ENCODE measurements at regions not wholly inside any gene's neighbourhood (a gene's known extent, or its start where the extent isn't known, plus 50 kb on each side); places are given as distances from the start of the nearest gene placed in this dataset.

DNA sequence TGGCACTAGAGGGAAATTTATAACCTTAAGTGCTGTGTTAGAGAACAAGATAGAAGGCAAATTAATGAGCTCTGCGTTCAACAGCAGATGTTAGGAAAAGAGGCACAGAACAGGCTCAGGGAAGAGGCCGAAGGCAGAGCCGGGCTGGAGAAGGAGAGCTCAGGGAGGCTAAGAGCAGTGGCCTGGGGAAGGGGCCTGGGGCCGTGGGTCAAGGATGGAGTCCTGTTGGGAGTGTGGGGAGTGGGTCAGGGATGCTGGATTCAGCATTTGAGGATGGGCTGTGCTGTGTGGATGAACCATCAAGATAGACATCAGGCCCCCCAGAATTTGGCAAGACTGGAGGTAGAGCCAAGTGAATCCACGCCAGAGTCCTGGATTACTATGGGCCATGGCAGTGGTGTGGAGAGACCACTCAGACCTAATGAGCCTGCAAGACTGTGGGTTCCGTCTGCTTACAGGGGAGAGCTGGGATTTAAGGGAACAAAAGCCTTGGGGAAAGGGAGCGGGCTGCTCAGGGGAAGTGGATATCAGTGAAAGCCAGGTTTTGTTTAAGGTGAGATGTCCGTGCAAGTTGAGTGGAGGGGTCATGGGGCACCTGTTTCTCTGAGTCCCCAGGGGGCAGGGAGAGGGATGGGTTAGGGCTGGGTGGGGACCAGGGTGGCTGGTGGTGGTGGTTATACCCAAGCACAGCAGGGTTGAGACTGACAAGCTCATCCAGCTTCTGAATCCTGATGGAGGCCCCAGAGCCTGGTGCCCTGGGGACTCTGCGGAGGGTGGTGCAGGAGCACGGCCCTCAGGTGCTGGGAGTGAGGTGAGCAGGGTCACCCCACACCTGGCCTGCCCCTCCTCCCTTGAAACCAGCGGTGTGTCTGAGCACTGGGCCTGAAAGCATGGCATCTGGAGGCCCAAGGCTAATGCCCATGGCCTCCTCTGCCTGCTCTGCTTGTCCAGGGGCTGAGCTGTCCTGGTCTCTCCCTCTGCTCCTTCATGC is 101.7 kb downstream of the BMS1 start:
- 82 to 87% methylated on average over 11 of the region's 11 CpGs for WGBS, 2 donors
- no peaks in the 10 kb centered on the region for H3K4me1 ChIP-seq
- peaks cover 0 to 18% (median 12%) of the 10 kb centered on the region in 7 donors for H3K27me3 ChIP-seq
- H3K9me3 ChIP-seq, result peaks cover 0 to 26% (median 3%) of the 10 kb centered on the region in 11 donors
- ATAC-seq (no peak), DNase-seq (no peak)
- no peak overlapping the region for H3K27ac ChIP-seq
- no peaks in the 10 kb centered on the region for H3K36me3 ChIP-seq
- TF ChIP-seq CTCF (IDR thresholded peaks at IDR 0.05), result no peak
- H3K4me3 ChIP-seq, result no peak overlapping the region
- intact Hi-C loops (cut with DNase I), result no loop called here

- 77 to 81% methylated on average over 8 of the region's 8 CpGs for WGBS, 2 donors
- H3K4me3 ChIP-seq, result no peak overlapping the region
- H3K27me3 ChIP-seq, result peaks cover 0 to 4% (median 0%) of the 10 kb centered on the region in 7 donors
- TF ChIP-seq CTCF (IDR thresholded peaks at IDR 0.05), result no peak
- intact Hi-C loops (cut with DNase I), result no loop called here
- H3K9me3 ChIP-seq, result peaks cover 0 to 26% (median 3%) of the 10 kb centered on the region in 11 donors
- H3K27ac ChIP-seq, result no peak overlapping the region
- no peaks in the 10 kb centered on the region for H3K4me1 ChIP-seq
- ATAC-seq (peak in 1 of 8 donors; percentile 47), DNase-seq (no peak)
- no peaks in the 10 kb centered on the region for H3K36me3 ChIP-seq
These were observed 103.1 kb downstream of the BMS1 start for GRCh38 chr10:42885491-42886270.

GRCh38 chr10:42887734-42888503 is 105.3 kb downstream of the BMS1 start:
- H3K4me1 ChIP-seq, result no peaks in the 10 kb centered on the region
- WGBS, 2 donors, result 78 to 84% methylated on average over 1 of the region's 1 CpG
- intact Hi-C loops (cut with DNase I), result no loop called here
- no peak overlapping the region for H3K4me3 ChIP-seq
- DNase-seq, result no peak
- H3K9me3 ChIP-seq, result peaks cover 0 to 11% (median 0%) of the 10 kb centered on the region in 11 donors
- ATAC-seq, result no peak
- H3K27ac ChIP-seq, result no peak overlapping the region
- TF ChIP-seq CTCF (IDR thresholded peaks at IDR 0.05), result no peak
- peaks cover 0 to 12% (median 4%) of the 10 kb centered on the region in 7 donors for H3K27me3 ChIP-seq
- no peaks in the 10 kb centered on the region for H3K36me3 ChIP-seq
